ENCODE measurements at regions not wholly inside any gene's neighbourhood (a gene's known extent, or its start where the extent isn't known, plus 50 kb on each side); places are given as distances from the start of the nearest gene placed in this dataset.

GRCh38 chr11:87740451-87740850 lies 434.8 kb downstream of the RAB38 start:
- Histone ChIP-seq H3K27ac (no peak overlapping the region), H3K4me1 (no peaks in the 10 kb centered on the region), H3K36me3 (no peaks in the 10 kb centered on the region), H3K27me3 (no peaks in the 10 kb centered on the region), H3K9me3 (no peaks in the 10 kb centered on the region), H3K4me3 (no peak overlapping the region)
- no peak for DNase-seq (ENCODE audit: extremely low spot score in 2 of 2)
- TF ChIP-seq POLR2AphosphoS5 (IDR thresholded peaks at IDR 0.05; ENCODE audit: insufficient read depth in 1 of 2, low read depth in 1 of 2) (no peak), POLR2A (IDR thresholded peaks at IDR 0.05) (no peak)
- TF ChIP-seq, protein P1, sequence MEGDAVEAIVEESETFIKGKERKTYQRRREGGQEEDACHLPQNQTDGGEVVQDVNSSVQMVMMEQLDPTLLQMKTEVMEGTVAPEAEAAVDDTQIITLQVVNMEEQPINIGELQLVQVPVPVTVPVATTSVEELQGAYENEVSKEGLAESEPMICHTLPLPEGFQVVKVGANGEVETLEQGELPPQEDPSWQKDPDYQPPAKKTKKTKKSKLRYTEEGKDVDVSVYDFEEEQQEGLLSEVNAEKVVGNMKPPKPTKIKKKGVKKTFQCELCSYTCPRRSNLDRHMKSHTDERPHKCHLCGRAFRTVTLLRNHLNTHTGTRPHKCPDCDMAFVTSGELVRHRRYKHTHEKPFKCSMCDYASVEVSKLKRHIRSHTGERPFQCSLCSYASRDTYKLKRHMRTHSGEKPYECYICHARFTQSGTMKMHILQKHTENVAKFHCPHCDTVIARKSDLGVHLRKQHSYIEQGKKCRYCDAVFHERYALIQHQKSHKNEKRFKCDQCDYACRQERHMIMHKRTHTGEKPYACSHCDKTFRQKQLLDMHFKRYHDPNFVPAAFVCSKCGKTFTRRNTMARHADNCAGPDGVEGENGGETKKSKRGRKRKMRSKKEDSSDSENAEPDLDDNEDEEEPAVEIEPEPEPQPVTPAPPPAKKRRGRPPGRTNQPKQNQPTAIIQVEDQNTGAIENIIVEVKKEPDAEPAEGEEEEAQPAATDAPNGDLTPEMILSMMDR (IDR thresholded peaks at IDR 0.05), result no peak
- intact Hi-C loops (cut with DNase I), result no loop called here

DNA sequence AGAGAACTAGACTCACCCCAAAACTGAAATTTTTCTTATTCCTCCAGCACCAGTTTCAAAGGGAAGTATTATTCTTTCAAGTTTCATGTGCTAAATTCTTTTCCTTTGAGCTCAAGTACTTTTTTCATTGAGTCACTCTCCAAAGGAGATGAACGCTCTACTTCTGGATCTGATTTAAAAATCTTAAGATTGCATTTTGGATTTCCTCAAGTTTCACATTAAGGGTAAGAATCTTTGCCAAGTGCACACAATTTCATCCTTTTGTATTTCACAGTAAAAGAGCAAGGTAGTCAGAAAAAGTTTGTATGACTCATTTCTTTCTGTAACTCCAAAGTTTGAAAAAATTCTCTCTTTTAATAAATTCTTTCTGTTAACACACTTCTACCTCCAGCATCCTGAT lies 435.5 kb downstream of the RAB38 start:
- no peak for DNase-seq (ENCODE audit: extremely low spot score in 2 of 2)
- Histone ChIP-seq H3K27me3 (no peaks in the 10 kb centered on the region), H3K9me3 (no peaks in the 10 kb centered on the region), H3K4me1 (no peaks in the 10 kb centered on the region), H3K4me3 (no peak overlapping the region), H3K36me3 (no peaks in the 10 kb centered on the region), H3K27ac (no peak overlapping the region)
- TF ChIP-seq POLR2A (IDR thresholded peaks at IDR 0.05) (no peak), POLR2AphosphoS5 (IDR thresholded peaks at IDR 0.05; ENCODE audit: insufficient read depth in 1 of 2, low read depth in 1 of 2) (no peak)
- TF ChIP-seq, protein P1 (IDR thresholded peaks at IDR 0.05), result no peak
- intact Hi-C loops (cut with DNase I), result no loop called here

- DNase-seq (ENCODE audit: extremely low spot score in 2 of 2), result no peak
- intact Hi-C loops (cut with DNase I), result no loop called here
- Histone ChIP-seq H3K36me3 (no peaks in the 10 kb centered on the region), H3K4me3 (no peak overlapping the region), H3K9me3 (no peaks in the 10 kb centered on the region), H3K27ac (no peak overlapping the region), H3K4me1 (no peaks in the 10 kb centered on the region), H3K27me3 (no peaks in the 10 kb centered on the region)
- TF ChIP-seq POLR2A (IDR thresholded peaks at IDR 0.05) (no peak), POLR2AphosphoS5 (IDR thresholded peaks at IDR 0.05; ENCODE audit: insufficient read depth in 1 of 2, low read depth in 1 of 2) (no peak)
- TF ChIP-seq, protein P1 (IDR thresholded peaks at IDR 0.05), result no peak
Measured at GRCh38 chr11:87739261-87739660, 436.0 kb downstream of the RAB38 start.

GRCh38 chr11:87736928-87737327 lies 438.3 kb downstream of the RAB38 start:
- no peaks in the 10 kb centered on the region for H3K27me3 ChIP-seq
- TF ChIP-seq POLR2A (IDR thresholded peaks at IDR 0.05) (no peak), POLR2AphosphoS5 (IDR thresholded peaks at IDR 0.05; ENCODE audit: insufficient read depth in 1 of 2, low read depth in 1 of 2) (no peak)
- TF ChIP-seq, protein P1 (IDR thresholded peaks at IDR 0.05), result no peak
- no peak overlapping the region for H3K4me3 ChIP-seq
- H3K4me1 ChIP-seq, result no peaks in the 10 kb centered on the region
- H3K9me3 ChIP-seq, result no peaks in the 10 kb centered on the region
- H3K36me3 ChIP-seq, result no peaks in the 10 kb centered on the region
- no peak overlapping the region for H3K27ac ChIP-seq
- intact Hi-C loops (cut with DNase I), result no loop called here
- no peak for DNase-seq (ENCODE audit: extremely low spot score in 2 of 2)

GRCh38 chr11:87726506-87726905 lies 448.7 kb downstream of the RAB38 start:
- Histone ChIP-seq H3K27ac (no peak overlapping the region), H3K9me3 (no peaks in the 10 kb centered on the region), H3K4me1 (no peaks in the 10 kb centered on the region), H3K27me3 (no peaks in the 10 kb centered on the region), H3K36me3 (no peaks in the 10 kb centered on the region), H3K4me3 (no peak overlapping the region)
- intact Hi-C loops (cut with DNase I), result no loop called here
- no peak for TF ChIP-seq POLR2AphosphoS5 (IDR thresholded peaks at IDR 0.05; ENCODE audit: insufficient read depth in 1 of 2, low read depth in 1 of 2)
- TF ChIP-seq, protein P1 (IDR thresholded peaks at IDR 0.05), result no peak
- TF ChIP-seq POLR2A (IDR thresholded peaks at IDR 0.05), result no peak
- DNase-seq (ENCODE audit: extremely low spot score in 2 of 2), result no peak

All from vagina (tissue), 2 donors.